CD4-positive, alpha-beta memory T cell (primary cell): ENCODE measurements at regions not wholly inside any gene's neighbourhood (a gene's known extent, or its start where the extent isn't known, plus 50 kb on each side); places are given as distances from the start of the nearest gene placed in this dataset.

ENCODE experiments used
- CTCF ChIA-PET: fragments of 350-600 bp; sonication (Branson Sonifier 250); formaldehyde crosslinking; loops from one replicate; lab custom pipeline; 2021; ENCODE audit warnings: inconsistent platforms; ENCODE audit not compliant: partially characterized antibody; lab: Charles Lee
- POLR2A ChIA-PET: fragments of 350-600 bp; sonication (Branson Sonifier 250); formaldehyde crosslinking; loops from one replicate; lab custom pipeline; 2021; ENCODE audit not compliant: partially characterized antibody; lab: Charles Lee
- DNase-seq, 5 donors: peaks; one replicate each; pipeline versions ENCODE4 v3.0.0 to v3.0.0-alpha.2; 2020 to 2022; ENCODE audit warnings: mixed read lengths in 1 of 5
- H3K27ac ChIP-seq: one replicate; pipeline ENCODE4 v1.7.0; 2013; ENCODE audit warnings: low read depth, low read length
- H3K27me3 ChIP-seq: 2 replicates; pipeline ENCODE4 v1.7.0; 2013; ENCODE audit warnings: mild to moderate bottlenecking, low read length, moderate library complexity; ENCODE audit not compliant: insufficient read depth
- H3K36me3 ChIP-seq: 2 replicates; pipeline ENCODE4 v1.7.0; 2013; ENCODE audit warnings: mild to moderate bottlenecking, low read length, moderate library complexity; ENCODE audit not compliant: insufficient read depth
- H3K4me1 ChIP-seq: 2 replicates; pipeline ENCODE4 v1.7.0; 2013; ENCODE audit warnings: mild to moderate bottlenecking, low read length, moderate library complexity; ENCODE audit not compliant: insufficient read depth
- H3K4me3 ChIP-seq, 2 donors: one replicate each; pipeline ENCODE4 v1.7.0; 2013; ENCODE audit warnings: low read length in 2 of 2, mild to moderate bottlenecking in 1 of 2
- H3K9me3 ChIP-seq, 2 donors: one replicate each; pipeline ENCODE4 v1.7.0; 2013; ENCODE audit warnings: low read length in 2 of 2, control low read depth in 1 of 2; ENCODE audit not compliant: control insufficient read depth in 1 of 2
- H3K27ac Mint-ChIP-seq, 7 donors: one replicate each; pipeline ENCODE4 v1.8.0; 2020 to 2021; ENCODE audit warnings: mixed read lengths in 7 of 7, mild to moderate bottlenecking in 6 of 7, inconsistent platforms in 3 of 7, moderate library complexity in 3 of 7
- H3K27me3 Mint-ChIP-seq, 2 donors: one replicate each; pipeline ENCODE4 v1.8.0; 2020 to 2021; ENCODE audit warnings: mixed read lengths in 2 of 2
- H3K36me3 Mint-ChIP-seq, 2 donors: one replicate each; pipeline ENCODE4 v1.8.0; 2020 to 2021; ENCODE audit warnings: mixed read lengths in 2 of 2, inconsistent platforms in 1 of 2, mild to moderate bottlenecking in 1 of 2
- H3K4me1 Mint-ChIP-seq, 4 donors: one replicate each; pipeline ENCODE4 v1.8.0; 2020 to 2021; ENCODE audit warnings: mixed read lengths in 4 of 4, mild to moderate bottlenecking in 1 of 4
- H3K4me3 Mint-ChIP-seq, 8 donors: one replicate each; pipeline ENCODE4 v1.8.0; 2020 to 2021; ENCODE audit warnings: mixed read lengths in 8 of 8, mild to moderate bottlenecking in 7 of 8, moderate library complexity in 6 of 8, inconsistent platforms in 3 of 8
- H3K9me3 Mint-ChIP-seq, 8 donors: one replicate each; pipeline ENCODE4 v1.8.0; 2020 to 2021; ENCODE audit warnings: mixed read lengths in 8 of 8, mild to moderate bottlenecking in 5 of 8, inconsistent platforms in 3 of 8, moderate library complexity in 1 of 8
- intact Hi-C: fragments of 100-400 bp; cut with micrococcal nuclease; formaldehyde crosslinking; loops from one replicate; pipeline ENCODE4 v1.15.1; 2023

GRCh38 chr4:104890598-104891275 lies 255.9 kb upstream of the TET2 start:
- no peaks in the 10 kb centered on the region for H3K9me3 ChIP-seq
- Mint-ChIP-seq H3K4me1 (peaks cover 0 to 2% (median 0%) of the 10 kb centered on the region in 4 donors), H3K9me3 (peaks cover 0 to 2% (median 0%) of the 10 kb centered on the region in 8 donors), H3K4me3 (no peak overlapping the region), H3K27me3 (peaks cover 0 to 4% of the 10 kb centered on the region in 2 donors), H3K36me3 (no peaks in the 10 kb centered on the region), H3K27ac (no peak overlapping the region)
- ChIA-PET POLR2A (no interaction called here), CTCF (no interaction called here)
- no peaks in the 10 kb centered on the region for H3K4me1 ChIP-seq
- no peak overlapping the region for H3K4me3 ChIP-seq
- H3K27ac ChIP-seq, result no peak overlapping the region
- intact Hi-C loops, result no loop called here
- no peaks in the 10 kb centered on the region for H3K36me3 ChIP-seq
- DNase-seq, result no peak
- no peaks in the 10 kb centered on the region for H3K27me3 ChIP-seq

DNA sequence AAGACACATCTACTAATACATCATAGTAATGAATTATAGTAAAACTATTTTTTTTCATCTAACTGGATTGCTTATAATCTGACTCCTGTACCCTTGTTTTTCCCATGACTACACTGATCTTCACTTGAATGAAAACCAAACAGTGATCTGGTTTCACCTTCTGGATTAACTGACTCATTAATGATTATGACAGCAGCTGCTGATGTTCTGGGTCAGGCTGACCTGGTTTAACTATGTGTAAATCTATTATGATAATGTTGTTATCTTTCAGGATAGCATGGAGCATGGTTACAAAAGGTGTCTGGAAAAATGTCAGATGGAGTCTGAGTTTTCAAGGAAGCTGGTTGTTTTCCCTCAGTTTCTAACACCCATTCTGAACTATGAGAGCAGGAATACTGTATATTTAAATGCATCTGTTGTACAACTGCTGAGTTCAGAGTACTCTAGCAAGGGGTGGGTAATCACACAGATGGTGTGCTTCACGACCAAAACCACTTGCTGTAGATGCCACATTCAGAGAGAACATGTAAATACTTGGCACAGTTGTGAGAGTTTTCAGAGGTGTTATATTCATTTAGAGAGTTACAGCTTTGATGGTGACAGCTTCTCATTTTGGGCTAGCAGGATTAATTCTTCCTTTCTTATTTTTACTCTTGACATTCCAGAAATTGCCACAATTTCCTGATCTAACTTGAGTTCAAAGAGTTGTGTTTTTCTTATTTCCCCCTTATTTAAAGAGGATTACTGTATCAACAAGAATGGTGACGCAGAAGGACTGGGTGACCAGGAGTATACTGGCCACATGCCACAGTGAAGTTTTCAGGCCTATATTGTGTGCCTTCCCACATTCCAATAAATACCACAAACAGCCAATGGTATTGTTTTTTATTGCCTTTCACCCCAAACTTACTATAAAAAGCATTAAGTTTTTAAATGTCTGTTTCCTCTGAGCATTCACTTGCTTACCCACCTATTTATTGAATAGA lies 249.7 kb upstream of the TET2 start:
- H3K27me3 Mint-ChIP-seq, result peaks cover 0 to 1% of the 10 kb centered on the region in 2 donors
- peaks cover 0 to 7% (median 0%) of the 10 kb centered on the region in 8 donors for H3K9me3 Mint-ChIP-seq
- H3K27ac Mint-ChIP-seq, result no peak overlapping the region
- Histone ChIP-seq H3K9me3 (no peaks in the 10 kb centered on the region), H3K4me3 (no peak overlapping the region), H3K27ac (no peak overlapping the region), H3K27me3 (no peaks in the 10 kb centered on the region), H3K4me1 (no peaks in the 10 kb centered on the region), H3K36me3 (no peaks in the 10 kb centered on the region)
- POLR2A ChIA-PET, result no interaction called here
- no peak for DNase-seq
- intact Hi-C loops, result no loop called here
- no peak overlapping the region for H3K4me3 Mint-ChIP-seq
- CTCF ChIA-PET, result no interaction called here
- H3K36me3 Mint-ChIP-seq, result no peaks in the 10 kb centered on the region
- H3K4me1 Mint-ChIP-seq, result no peaks in the 10 kb centered on the region

DNA sequence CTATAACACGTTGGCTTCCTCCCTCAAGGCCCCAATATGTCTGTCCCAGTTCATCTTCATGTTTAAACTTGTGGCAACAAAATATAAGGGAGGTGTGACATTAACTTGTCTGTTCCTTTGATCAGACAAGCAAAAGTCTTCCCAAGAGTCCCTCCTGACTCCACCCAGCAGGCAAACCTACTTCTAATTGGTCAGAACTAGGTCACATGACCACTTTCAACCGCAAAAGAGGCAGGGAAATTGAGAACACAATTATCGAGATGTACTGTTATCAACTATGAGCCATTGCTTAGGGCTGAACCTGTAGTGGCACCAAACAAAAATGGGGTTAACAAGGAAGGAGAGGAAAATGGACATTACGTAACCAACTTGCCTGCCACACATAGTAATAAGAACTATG lies 246.8 kb upstream of the TET2 start:
- no peaks in the 10 kb centered on the region for H3K27me3 ChIP-seq
- intact Hi-C loops, result no loop called here
- H3K36me3 ChIP-seq, result no peaks in the 10 kb centered on the region
- H3K27ac Mint-ChIP-seq, result no peak overlapping the region
- no peaks in the 10 kb centered on the region for H3K27me3 Mint-ChIP-seq
- no peaks in the 10 kb centered on the region for H3K36me3 Mint-ChIP-seq
- ChIA-PET POLR2A (no interaction called here), CTCF (interaction anchor here (1.6 kb wide), 1 partner anchor 240 kb away, joined by 4 read pairs; no protein-coding TSS in a partner anchor)
- H3K4me1 ChIP-seq, result no peaks in the 10 kb centered on the region
- no peaks in the 10 kb centered on the region for H3K9me3 ChIP-seq
- no peak overlapping the region for H3K4me3 ChIP-seq
- no peak overlapping the region for H3K27ac ChIP-seq
- peaks cover 0 to 7% (median under 1%) of the 10 kb centered on the region in 8 donors for H3K9me3 Mint-ChIP-seq
- no peak overlapping the region for H3K4me3 Mint-ChIP-seq
- no peaks in the 10 kb centered on the region for H3K4me1 Mint-ChIP-seq
- no peak for DNase-seq

- H3K9me3 ChIP-seq, result no peaks in the 10 kb centered on the region
- H3K4me3 ChIP-seq, result no peak overlapping the region
- no peak overlapping the region for H3K4me3 Mint-ChIP-seq
- no peak overlapping the region for H3K27ac ChIP-seq
- no peaks in the 10 kb centered on the region for H3K4me1 Mint-ChIP-seq
- no peaks in the 10 kb centered on the region for H3K27me3 Mint-ChIP-seq
- DNase-seq, result no peak
- no peaks in the 10 kb centered on the region for H3K36me3 Mint-ChIP-seq
- ChIA-PET POLR2A (no interaction called here), CTCF (interaction anchor here (1.2 kb wide), 1 partner anchor 11 kb away, joined by 3 read pairs; no protein-coding TSS in a partner anchor)
- no peaks in the 10 kb centered on the region for H3K4me1 ChIP-seq
- intact Hi-C loops, result no loop called here
- H3K9me3 Mint-ChIP-seq, result peaks cover 0 to 8% (median 1%) of the 10 kb centered on the region in 8 donors
- H3K36me3 ChIP-seq, result no peaks in the 10 kb centered on the region
- peak overlapping the region in 1 of 7 donors; percentile 39 for H3K27ac Mint-ChIP-seq
- H3K27me3 ChIP-seq, result no peaks in the 10 kb centered on the region
Observed at GRCh38 chr4:104901438-104901837, 245.2 kb upstream of the TET2 start.

DNA sequence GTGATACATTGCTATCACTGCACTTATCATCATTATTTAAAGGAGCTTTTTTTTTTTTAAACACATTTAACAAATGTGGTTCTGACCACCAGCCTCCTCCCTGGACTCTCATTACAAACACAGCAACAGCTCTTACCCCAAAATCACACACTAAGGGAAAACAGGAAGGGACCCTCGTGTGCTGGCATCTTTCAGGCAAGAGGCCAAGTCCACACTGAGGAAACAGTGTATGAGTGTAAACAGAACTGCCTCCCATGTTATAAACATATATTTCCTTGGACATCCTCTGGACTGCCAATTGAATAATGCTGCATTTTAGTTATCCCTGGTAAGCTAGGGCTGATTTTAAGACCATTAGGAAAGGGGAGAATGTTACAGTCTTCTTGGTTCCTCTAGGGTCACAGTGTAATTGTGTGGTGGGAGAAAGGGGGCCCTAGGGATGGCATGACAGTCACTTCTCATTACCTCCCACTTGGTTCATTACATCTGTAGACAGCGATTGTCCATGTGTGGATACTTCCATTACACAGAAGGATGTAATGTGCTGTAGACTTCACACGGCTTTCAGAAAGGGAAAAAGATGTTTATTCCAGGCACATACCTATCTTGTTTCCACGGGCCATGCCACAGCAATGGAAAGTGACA lies 244.6 kb upstream of the TET2 start:
- H3K36me3 ChIP-seq, result no peaks in the 10 kb centered on the region
- ChIA-PET POLR2A (no interaction called here), CTCF (interaction anchor here (1.2 kb wide), 1 partner anchor 11 kb away, joined by 3 read pairs; no protein-coding TSS in a partner anchor)
- peak overlapping the region in 1 of 7 donors; percentile 39 for H3K27ac Mint-ChIP-seq
- H3K27me3 ChIP-seq, result no peaks in the 10 kb centered on the region
- H3K9me3 ChIP-seq, result no peaks in the 10 kb centered on the region
- H3K4me3 Mint-ChIP-seq, result no peak overlapping the region
- no peaks in the 10 kb centered on the region for H3K27me3 Mint-ChIP-seq
- intact Hi-C loops, result no loop called here
- no peak for DNase-seq
- no peaks in the 10 kb centered on the region for H3K4me1 ChIP-seq
- no peak overlapping the region for H3K27ac ChIP-seq
- H3K9me3 Mint-ChIP-seq, result peaks cover 0 to 8% (median 1%) of the 10 kb centered on the region in 8 donors
- H3K36me3 Mint-ChIP-seq, result no peaks in the 10 kb centered on the region
- H3K4me3 ChIP-seq, result no peak overlapping the region
- H3K4me1 Mint-ChIP-seq, result no peaks in the 10 kb centered on the region

DNA sequence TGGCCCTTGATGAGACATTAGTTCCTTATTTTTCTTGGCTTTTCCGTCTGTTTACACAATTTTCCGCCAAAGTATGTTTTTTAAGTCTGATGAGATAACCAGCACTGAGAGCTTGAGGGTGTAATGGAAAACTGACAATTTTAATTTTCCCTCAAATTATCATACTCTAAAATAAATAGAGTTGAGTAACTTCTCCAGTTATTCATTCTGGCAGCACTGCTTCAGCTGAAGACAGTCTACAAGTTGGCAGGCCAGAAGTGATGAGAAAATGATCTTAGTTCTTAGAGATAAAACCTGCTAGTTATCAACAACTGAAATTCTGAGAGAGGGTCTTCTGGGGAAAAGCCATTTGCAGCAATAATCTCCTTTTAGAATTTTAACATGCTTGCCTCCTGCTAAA lies 241.6 kb upstream of the TET2 start:
- intact Hi-C loops, result no loop called here
- no peaks in the 10 kb centered on the region for H3K27me3 Mint-ChIP-seq
- no peaks in the 10 kb centered on the region for H3K4me1 Mint-ChIP-seq
- no peaks in the 10 kb centered on the region for H3K36me3 Mint-ChIP-seq
- POLR2A ChIA-PET, result no interaction called here
- CTCF ChIA-PET, result no interaction called here
- Histone ChIP-seq H3K9me3 (no peaks in the 10 kb centered on the region), H3K4me1 (no peaks in the 10 kb centered on the region), H3K36me3 (no peaks in the 10 kb centered on the region), H3K27ac (no peak overlapping the region), H3K27me3 (no peaks in the 10 kb centered on the region), H3K4me3 (no peak overlapping the region)
- no peak for DNase-seq
- peaks cover 0 to 4% (median 0%) of the 10 kb centered on the region in 8 donors for H3K9me3 Mint-ChIP-seq
- no peak overlapping the region for H3K4me3 Mint-ChIP-seq
- no peak overlapping the region for H3K27ac Mint-ChIP-seq

GRCh38 chr4:104905546-104905945 lies 241.1 kb upstream of the TET2 start:
- Mint-ChIP-seq H3K27ac (peak overlapping the region in 1 of 7 donors; percentile 22), H3K27me3 (no peaks in the 10 kb centered on the region), H3K4me3 (no peak overlapping the region), H3K4me1 (no peaks in the 10 kb centered on the region), H3K36me3 (no peaks in the 10 kb centered on the region), H3K9me3 (peaks cover 0 to 4% (median 0%) of the 10 kb centered on the region in 8 donors)
- DNase-seq, result no peak
- Histone ChIP-seq H3K36me3 (no peaks in the 10 kb centered on the region), H3K9me3 (no peaks in the 10 kb centered on the region), H3K4me3 (no peak overlapping the region), H3K27me3 (no peaks in the 10 kb centered on the region), H3K4me1 (no peaks in the 10 kb centered on the region), H3K27ac (no peak overlapping the region)
- intact Hi-C loops, result no loop called here
- ChIA-PET CTCF (interaction anchor here (1.5 kb wide), 1 partner anchor 566 kb away, joined by 3 read pairs; no protein-coding TSS in a partner anchor), POLR2A (no interaction called here)
